A549 (cell line): ENCODE measurements at regions not wholly inside any gene's neighbourhood (a gene's known extent, or its start where the extent isn't known, plus 50 kb on each side); places are given as distances from the start of the nearest gene placed in this dataset.

Experiments
- ATAC-seq, 2 experiments: fragments of 200-7000 bp in 1 of 2; fragments of >200 bp in 1 of 2; cut with Nextera tagmentation in 1 of 2; cut with Tn5 transposase in 1 of 2; 3 replicates each; pipeline versions ENCODE4 v1.8.0 to v1.9.1; 2018 to 2020; ENCODE audit warnings: mild to moderate bottlenecking in 1 of 2, moderate library complexity in 1 of 2
- CTCF ChIA-PET: fragments of 300-600 bp; sonication (Branson Sonifier 250); formaldehyde crosslinking; extraction: SDS; loops from one replicate; lab custom pipeline; 2021; ENCODE audit warnings: antibody characterized with exemption, inconsistent platforms; lab: Yijun Ruan, JAX
- POLR2A ChIA-PET: fragments of 350-600 bp; formaldehyde crosslinking; extraction: SDS; loops from one replicate; lab custom pipeline; 2021; ENCODE audit warnings: antibody characterized with exemption, inconsistent platforms; lab: Yijun Ruan, JAX
- DNase-seq, 2 experiments: peaks; one replicate each; pipeline versions ENCODE4 v3.0.0 to v3.0.0-alpha.2; 2011 to 2016; ENCODE audit warnings: low read depth in 1 of 2, low spot score in 1 of 2
- FAIRE-seq: peaks from 2 replicates; lab custom pipeline; 2011; peaks lifted over from hg19 to GRCh38; lab: Jason Lieb, UNC
- H3K27ac ChIP-seq, 2 experiments: fragments of >200 bp; sonication (Bioruptor Twin); formaldehyde crosslinking; 3 replicates each; pipeline ENCODE4 v1.5.1; 2016 to 2017
- H3K4me1 ChIP-seq: fragments of >200 bp; sonication (Bioruptor Twin); formaldehyde crosslinking; 3 replicates; pipeline ENCODE4 v1.6.1; 2016
- H3K4me2 ChIP-seq: fragments of >200 bp; sonication (Bioruptor Twin); formaldehyde crosslinking; 3 replicates; pipeline ENCODE4 v1.6.1; 2016
- H3K4me3 ChIP-seq: fragments of >200 bp; sonication (Bioruptor Twin); formaldehyde crosslinking; 3 replicates; pipeline ENCODE4 v1.5.1; 2016
- H3K9me3 ChIP-seq: fragments of >200 bp; sonication (Bioruptor Twin); formaldehyde crosslinking; 3 replicates; pipeline ENCODE4 v1.6.1; 2016
- BHLHE40 ChIP-seq: IDR thresholded peaks from 2 replicates; pipeline ENCODE4 v1.6.1; 2012; ENCODE audit warnings: low read depth, low read length, inconsistent platforms
- CHD4 ChIP-seq: fragments of 200-600 bp; sonication (generic); IDR thresholded peaks from 2 replicates; pipeline ENCODE4 v1.6.1; 2016; ENCODE audit warnings: antibody characterized with exemption, mild to moderate bottlenecking, borderline replicate concordance
- EHMT2 ChIP-seq: fragments of 200-600 bp; sonication (generic); IDR thresholded peaks from 2 replicates; pipeline ENCODE4 v1.6.1; 2016; ENCODE audit warnings: antibody characterized with exemption, low read depth, mild to moderate bottlenecking, moderate library complexity
- HEYL ChIP-seq: fragments of 250-450 bp; sonication (Bioruptor Pico); IDR thresholded peaks from 2 replicates; pipeline ENCODE4 v1.8.0; 2021; ENCODE audit warnings: mild to moderate bottlenecking, moderate library complexity
- JUN ChIP-seq, 2 experiments: fragments of >200 bp; sonication (Bioruptor Twin); formaldehyde crosslinking; IDR thresholded peaks; 2 replicates in 1 of 2; 3 replicates in 1 of 2; pipeline ENCODE4 v1.6.1; 2016 to 2017
- JUNB ChIP-seq: fragments of >200 bp; sonication (Bioruptor Twin); formaldehyde crosslinking; IDR thresholded peaks from 2 replicates; pipeline ENCODE4 v1.6.1; 2016
- KDM5A ChIP-seq: fragments of 200-600 bp; sonication (generic); IDR thresholded peaks from 2 replicates; pipeline ENCODE4 v1.6.1; 2016; ENCODE audit warnings: antibody characterized with exemption, mild to moderate bottlenecking
- MAX ChIP-seq: IDR thresholded peaks from 2 replicates; pipeline ENCODE4 v1.6.1; 2012
- NR3C1 ChIP-seq: fragments of >200 bp; sonication (Bioruptor Twin); formaldehyde crosslinking; IDR thresholded peaks from 3 replicates; pipeline ENCODE4 v1.6.1; 2017
- PHF8 ChIP-seq: fragments of 200-600 bp; sonication (generic); IDR thresholded peaks from 2 replicates; pipeline ENCODE4 v1.6.1; 2016; ENCODE audit warnings: low read depth, mild to moderate bottlenecking, antibody characterized with exemption, moderate library complexity, borderline replicate concordance
- POLR2A ChIP-seq: IDR thresholded peaks from 2 replicates; pipeline ENCODE4 v1.6.1; 2012; ENCODE audit warnings: mild to moderate bottlenecking, low read length
- RAD21 ChIP-seq, 2 experiments: fragments of >200 bp in 1 of 2; sonication (Bioruptor Twin) in 1 of 2; formaldehyde crosslinking in 1 of 2; IDR thresholded peaks in 1 of 2; conservative IDR thresholded peaks in 1 of 2; 2 replicates in 1 of 2; 3 replicates in 1 of 2; pipeline ENCODE4 v1.6.1; 2012 to 2018; ENCODE audit warnings: inconsistent platforms in 1 of 2
- RCOR1 ChIP-seq: fragments of 150-350 bp; IDR thresholded peaks from 2 replicates; pipeline ENCODE4 v1.6.1; 2014; ENCODE audit warnings: antibody characterized with exemption, low read length, low read depth
- REST ChIP-seq: fragments of 200-600 bp; sonication (generic); IDR thresholded peaks from 2 replicates; pipeline ENCODE4 v1.6.1; 2016; ENCODE audit warnings: antibody characterized with exemption, mild to moderate bottlenecking, moderate library complexity
- RFX5 ChIP-seq: fragments of 450-650 bp; IDR thresholded peaks from 2 replicates; pipeline ENCODE4 v1.7.1; 2014; ENCODE audit warnings: antibody characterized with exemption, mild to moderate bottlenecking, moderate library complexity
- RNF2 ChIP-seq: fragments of 200-600 bp; sonication (generic); IDR thresholded peaks from 2 replicates; pipeline ENCODE4 v1.6.1; 2016; ENCODE audit warnings: low read depth, mild to moderate bottlenecking, antibody characterized with exemption, moderate library complexity, borderline replicate concordance
- SMC3 ChIP-seq: fragments of >200 bp; sonication (Bioruptor Twin); formaldehyde crosslinking; IDR thresholded peaks from 3 replicates; pipeline ENCODE4 v1.6.1; 2018; ENCODE audit warnings: inconsistent platforms
- TP53 ChIP-seq: fragments of 250-450 bp; sonication (Bioruptor Pico); IDR thresholded peaks from 2 replicates; pipeline ENCODE4 v1.5.0; 2021; ENCODE audit warnings: mild to moderate bottlenecking, moderate library complexity
- USF2 ChIP-seq: fragments of 450-650 bp; IDR thresholded peaks from 2 replicates; pipeline ENCODE4 v1.6.1; 2014; ENCODE audit warnings: antibody characterized with exemption
- WGBS: methylation state at CpG from one replicate; pipeline ENCODE4 v1.1.6; 2017; ENCODE audit errors: missing lambda C conversion rate; 5-methylcytosine and 5-hydroxymethylcytosine counted together
- TF ChIP-seq, protein P1 (sequence below): fragments of >200 bp; sonication (Bioruptor Twin); formaldehyde crosslinking; IDR thresholded peaks from 3 replicates; pipeline ENCODE4 v1.5.1; 2016

- 70% methylated on average over 8 of the region's 9 CpGs for WGBS
- Histone ChIP-seq H3K4me3 (no peak overlapping the region), H3K4me2 (peak overlapping the region; percentile 16), H3K27ac (peak overlapping the region; percentile 64 to 79), H3K9me3 (peaks cover 5% of the 10 kb centered on the region; the same call in 1 of the 3 replicates), H3K4me1 (peaks cover 78% of the 10 kb centered on the region)
- ChIA-PET POLR2A (interaction anchor here (1.2 kb wide), 1 partner anchor 11 kb away, joined by 3 read pairs; no protein-coding TSS in a partner anchor), CTCF (interaction anchor here (0.9 to 2.2 kb wide), 3 partner anchors 10 to 206 kb away, joined by 4 to 6 read pairs (median 5); no protein-coding TSS in a partner anchor)
- TF ChIP-seq RFX5 (no peak), EHMT2 (no peak), BHLHE40 (no peak), USF2 (no peak), CHD4 (no peak), RCOR1 (no peak), NR3C1 (no peak), JUNB (no peak), TP53 (CRISPR knock-in tag) (no peak)
- no peak for FAIRE-seq
- peak in 1 of 2 experiments; percentile 43; a peak in 3 of 6 replicates for ATAC-seq
- DNase-seq = peak in 1 of 2 experiments; percentile 51
Observed at GRCh38 chr12:107337346-107338095, 244.2 kb upstream of the CRY1 start.

- TF ChIP-seq REST (no peak), PHF8 (no peak), EHMT2 (no peak), KDM5A (no peak), POLR2A (no peak), JUNB (no peak), JUN (IDR thresholded peaks at IDR 0.05) (no peak), MAX (no peak), RAD21 (conservative IDR thresholded peaks at IDR 0.05 in 1 of 2, IDR thresholded peaks at IDR 0.05 in 1 of 2) (no peak), RNF2 (no peak), NR3C1 (no peak), HEYL (CRISPR knock-in tag) (no peak), SMC3 (no peak), CHD4 (no peak)
- TF ChIP-seq, protein P1, sequence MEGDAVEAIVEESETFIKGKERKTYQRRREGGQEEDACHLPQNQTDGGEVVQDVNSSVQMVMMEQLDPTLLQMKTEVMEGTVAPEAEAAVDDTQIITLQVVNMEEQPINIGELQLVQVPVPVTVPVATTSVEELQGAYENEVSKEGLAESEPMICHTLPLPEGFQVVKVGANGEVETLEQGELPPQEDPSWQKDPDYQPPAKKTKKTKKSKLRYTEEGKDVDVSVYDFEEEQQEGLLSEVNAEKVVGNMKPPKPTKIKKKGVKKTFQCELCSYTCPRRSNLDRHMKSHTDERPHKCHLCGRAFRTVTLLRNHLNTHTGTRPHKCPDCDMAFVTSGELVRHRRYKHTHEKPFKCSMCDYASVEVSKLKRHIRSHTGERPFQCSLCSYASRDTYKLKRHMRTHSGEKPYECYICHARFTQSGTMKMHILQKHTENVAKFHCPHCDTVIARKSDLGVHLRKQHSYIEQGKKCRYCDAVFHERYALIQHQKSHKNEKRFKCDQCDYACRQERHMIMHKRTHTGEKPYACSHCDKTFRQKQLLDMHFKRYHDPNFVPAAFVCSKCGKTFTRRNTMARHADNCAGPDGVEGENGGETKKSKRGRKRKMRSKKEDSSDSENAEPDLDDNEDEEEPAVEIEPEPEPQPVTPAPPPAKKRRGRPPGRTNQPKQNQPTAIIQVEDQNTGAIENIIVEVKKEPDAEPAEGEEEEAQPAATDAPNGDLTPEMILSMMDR = no peak
- H3K4me1 ChIP-seq = peaks cover 89% of the 10 kb centered on the region
- FAIRE-seq (no peak), ATAC-seq (no peak), DNase-seq (no peak)
- peak overlapping the region in 1 of 2 experiments; percentile 29; a peak in 1 of 6 replicates for H3K27ac ChIP-seq
- H3K9me3 ChIP-seq = peaks cover 7% of the 10 kb centered on the region; the same call in 1 of the 3 replicates
- ChIA-PET CTCF (interaction anchor here (0.9 to 1.6 kb wide), 4 partner anchors 10 to 267 kb away, joined by 3 to 7 read pairs (median 5); no protein-coding TSS in a partner anchor), POLR2A (no interaction called here)
- no peak overlapping the region for H3K4me3 ChIP-seq
- 64% methylated on average over 4 of the region's 4 CpGs for WGBS
- no peak overlapping the region for H3K4me2 ChIP-seq
Observed at GRCh38 chr12:107339487-107339886, 246.1 kb upstream of the CRY1 start.
